H1 (cell line): ENCODE measurements at regions not wholly inside any gene's neighbourhood (a gene's known extent, or its start where the extent isn't known, plus 50 kb on each side); places are given as distances from the start of the nearest gene placed in this dataset.

ENCODE experiments used
- CTCF ChIA-PET: fragments of 300-600 bp; sonication (Branson Sonifier 250); formaldehyde crosslinking; loops from one replicate; lab custom pipeline; 2021; ENCODE audit not compliant: partially characterized antibody; lab: Charles Lee
- POLR2A ChIA-PET: fragments of 300-600 bp; sonication (Branson Sonifier 250); formaldehyde crosslinking; loops from one replicate; lab custom pipeline; 2021; ENCODE audit warnings: inconsistent platforms; ENCODE audit not compliant: partially characterized antibody; lab: Charles Lee
- DNase-seq, 2 experiments: peaks; one replicate each; pipeline versions ENCODE4 v3.0.0 to v3.0.0-alpha.2; 2010 to 2022; ENCODE audit warnings: low spot score in 2 of 2, low read depth in 1 of 2, mixed read lengths in 1 of 2
- FAIRE-seq: peaks from 2 replicates; lab custom pipeline; 2011; peaks lifted over from hg19 to GRCh38; lab: Jason Lieb, UNC
- H2AFZ ChIP-seq: 2 replicates; pipeline ENCODE4 v1.8.1; 2012; ENCODE audit warnings: low read length, inconsistent platforms
- H2AK5ac ChIP-seq: 2 replicates; pipeline ENCODE4 v1.6.1; 2013; ENCODE audit warnings: low read depth, low read length
- H2BK120ac ChIP-seq: replicated peaks from 2 replicates; pipeline ENCODE3; 2013; ENCODE audit warnings: low read depth, low read length, inconsistent platforms
- H2BK12ac ChIP-seq: 2 replicates; pipeline ENCODE4 v1.6.1; 2013; ENCODE audit warnings: low read depth, low read length
- H2BK15ac ChIP-seq: 2 replicates; pipeline ENCODE4 v1.6.1; 2013; ENCODE audit warnings: low read length
- H2BK20ac ChIP-seq: 2 replicates; pipeline ENCODE4 v1.6.1; 2013; ENCODE audit warnings: low read length
- H2BK5ac ChIP-seq: 2 replicates; pipeline ENCODE4 v1.6.1; 2013; ENCODE audit warnings: low read depth, low read length
- H3K14ac ChIP-seq: 2 replicates; pipeline ENCODE4 v1.6.1; 2013; ENCODE audit warnings: inconsistent platforms; ENCODE audit not compliant: insufficient read length
- H3K18ac ChIP-seq: 2 replicates; pipeline ENCODE4 v1.6.1; 2013; ENCODE audit warnings: low read length; ENCODE audit errors: extremely low read depth
- H3K23ac ChIP-seq: 2 replicates; pipeline ENCODE4 v1.6.1; 2013; ENCODE audit warnings: inconsistent platforms; ENCODE audit not compliant: insufficient read length
- H3K23me2 ChIP-seq: 2 replicates; pipeline ENCODE4 v1.6.1; 2013; ENCODE audit warnings: low read depth, low read length
- H3K27ac ChIP-seq: 2 replicates; pipeline ENCODE4 v1.6.1; 2011; ENCODE audit warnings: low read depth, low read length, inconsistent platforms
- H3K27me3 ChIP-seq, 4 experiments: replicated peaks in 1 of 4; 1 replicate in 1 of 4; 2 replicates in 3 of 4; pipeline versions ENCODE4 v1.6.1 to v1.8.1; 2011 to 2013; ENCODE audit warnings: low read length in 3 of 4, mild to moderate bottlenecking in 3 of 4, inconsistent platforms in 2 of 4, mixed read lengths in 2 of 4, moderate library complexity in 1 of 4; ENCODE audit not compliant: control insufficient read depth in 3 of 4, insufficient read depth in 3 of 4; ENCODE audit errors: extremely low read depth in 1 of 4
- H3K36me3 ChIP-seq, 4 experiments: 2 replicates each; pipeline versions ENCODE4 v1.6.1 to v1.8.1; 2011 to 2013; ENCODE audit warnings: mild to moderate bottlenecking in 4 of 4, low read length in 3 of 4, moderate library complexity in 2 of 4, control low read depth in 1 of 4, inconsistent platforms in 1 of 4; ENCODE audit not compliant: insufficient read depth in 4 of 4, control insufficient read depth in 2 of 4
- H3K4ac ChIP-seq: replicated peaks from 2 replicates; pipeline ENCODE3; 2013; ENCODE audit warnings: low read length, low read depth, mixed read lengths, inconsistent platforms; ENCODE audit not compliant: insufficient read length
- H3K4me1 ChIP-seq, 4 experiments: replicated peaks in 1 of 4; 1 replicate in 1 of 4; 2 replicates in 3 of 4; pipeline versions ENCODE4 v1.6.1 to v1.8.1; 2011 to 2013; ENCODE audit warnings: low read length in 3 of 4, inconsistent platforms in 2 of 4, mixed read lengths in 1 of 4; ENCODE audit not compliant: insufficient read depth in 4 of 4, control insufficient read depth in 3 of 4
- H3K4me2 ChIP-seq, 2 experiments: 2 replicates each; pipeline versions ENCODE4 v1.6.1 to v1.8.1; 2011 to 2013; ENCODE audit warnings: low read depth in 2 of 2, low read length in 2 of 2, control low read depth in 1 of 2, inconsistent platforms in 1 of 2, mild to moderate bottlenecking in 1 of 2; ENCODE audit not compliant: insufficient read depth in 1 of 2
- H3K4me3 ChIP-seq, 4 experiments: fragments of 200-600, 300-600 bp in 1 of 4; sonication (generic), shearing (Covaris generic), sonication (Bioruptor Twin) in 1 of 4; 2 replicates each; pipeline versions ENCODE4 v1.5.1 to v1.8.1; 2011 to 2016; ENCODE audit warnings: low read length in 4 of 4, low read depth in 3 of 4, control low read depth in 2 of 4, inconsistent platforms in 2 of 4, mild to moderate bottlenecking in 2 of 4, mixed read lengths in 1 of 4, moderate library complexity in 1 of 4; ENCODE audit not compliant: insufficient read depth in 2 of 4; ENCODE audit errors: extremely low read depth in 1 of 4
- H3K56ac ChIP-seq: replicated peaks from 2 replicates; pipeline ENCODE3; 2013; ENCODE audit warnings: low read depth, mild to moderate bottlenecking, mixed read lengths, low read length, inconsistent platforms; ENCODE audit not compliant: insufficient read length
- H3K79me1 ChIP-seq: 2 replicates; pipeline ENCODE4 v1.6.1; 2013; ENCODE audit warnings: low read depth, low read length, control low read depth
- H3K79me2 ChIP-seq, 2 experiments: 2 replicates each; pipeline versions ENCODE4 v1.6.1 to v1.8.1; 2012 to 2013; ENCODE audit warnings: low read length in 2 of 2, mild to moderate bottlenecking in 2 of 2, inconsistent platforms in 1 of 2; ENCODE audit not compliant: insufficient read depth in 2 of 2, control insufficient read depth in 1 of 2
- H3K9ac ChIP-seq, 4 experiments: replicated peaks in 1 of 4; 1 replicate in 1 of 4; 2 replicates in 3 of 4; pipeline versions ENCODE4 v1.6.1 to v1.8.1; 2011 to 2013; ENCODE audit warnings: low read depth in 3 of 4, low read length in 3 of 4, control low read depth in 2 of 4, mild to moderate bottlenecking in 2 of 4, moderate library complexity in 2 of 4, inconsistent platforms in 1 of 4; ENCODE audit errors: extremely low read depth in 1 of 4
- H3K9me3 ChIP-seq, 2 experiments: 2 replicates each; pipeline versions ENCODE4 v1.6.1 to v1.8.1; 2012 to 2013; ENCODE audit warnings: mild to moderate bottlenecking in 2 of 2, moderate library complexity in 2 of 2, control low read depth in 1 of 2, inconsistent platforms in 1 of 2, low read depth in 1 of 2, low read length in 1 of 2, mixed read lengths in 1 of 2; ENCODE audit not compliant: insufficient read depth in 2 of 2
- H4K20me1 ChIP-seq, 2 experiments: replicated peaks in 1 of 2; 2 replicates each; pipeline versions ENCODE3 to v1.8.1; 2011 to 2013; ENCODE audit warnings: inconsistent platforms in 2 of 2, low read length in 2 of 2, mild to moderate bottlenecking in 1 of 2; ENCODE audit not compliant: insufficient read depth in 2 of 2, control insufficient read depth in 1 of 2
- H4K5ac ChIP-seq: 2 replicates; pipeline ENCODE4 v1.6.1; 2013; ENCODE audit warnings: low read length, low read depth, mixed read lengths, inconsistent platforms; ENCODE audit not compliant: insufficient read length
- H4K8ac ChIP-seq: 2 replicates; pipeline ENCODE4 v1.8.0; 2013; ENCODE audit warnings: mild to moderate bottlenecking, moderate library complexity, low read length, inconsistent platforms; ENCODE audit not compliant: insufficient read depth; ENCODE audit errors: extremely low read depth
- H4K91ac ChIP-seq: replicated peaks from 2 replicates; pipeline ENCODE3; 2013; ENCODE audit warnings: low read length, mixed read lengths, inconsistent platforms; ENCODE audit not compliant: insufficient read length
- ASH2L ChIP-seq: fragments of 200-600, 300-600 bp; sonication (generic); IDR thresholded peaks from one replicate; pipeline ENCODE4 v1.7.1; 2017; ENCODE audit warnings: low read length
- CEBPB ChIP-seq: IDR thresholded peaks from 2 replicates; pipeline ENCODE4 v1.6.1; 2012; ENCODE audit warnings: low read depth, low read length
- EGR1 ChIP-seq: IDR thresholded peaks from 2 replicates; pipeline ENCODE4 v1.6.1; 2011; ENCODE audit warnings: low read depth, low read length, borderline replicate concordance
- EZH2 ChIP-seq: fragments of 200-600 bp; sonication (generic); IDR thresholded peaks from 2 replicates; pipeline ENCODE4 v1.7.1; 2012; ENCODE audit warnings: low read depth, mild to moderate bottlenecking, moderate library complexity, low read length, inconsistent platforms; ENCODE audit not compliant: severe bottlenecking
- GTF2F1 ChIP-seq: IDR thresholded peaks from 2 replicates; pipeline ENCODE4 v1.6.1; 2012; ENCODE audit warnings: low read depth, low read length, improper control_type of control experiment, borderline replicate concordance
- JUN ChIP-seq: IDR thresholded peaks from 2 replicates; pipeline ENCODE4 v1.6.1; 2011; ENCODE audit warnings: low read depth, mild to moderate bottlenecking, improper control_type of control experiment, low read length
- JUND ChIP-seq: IDR thresholded peaks from 2 replicates; pipeline ENCODE4 v1.6.1; 2011; ENCODE audit warnings: mild to moderate bottlenecking, improper control_type of control experiment, low read length
- PHF8 ChIP-seq: fragments of 200-600 bp; sonication (generic); conservative IDR thresholded peaks from 2 replicates; pipeline ENCODE4 v1.7.1; 2012; ENCODE audit warnings: low read depth, mild to moderate bottlenecking, inconsistent platforms, low read length, moderate library complexity
- POLR2AphosphoS5 ChIP-seq: IDR thresholded peaks from 2 replicates; pipeline ENCODE4 v1.6.1; 2011; ENCODE audit warnings: low read depth, low read length
- SAP30 ChIP-seq: fragments of 300-600 bp; sonication (generic); IDR thresholded peaks from 2 replicates; pipeline ENCODE4 v1.7.1; 2012; ENCODE audit warnings: low read length, moderate library complexity, mild to moderate bottlenecking, inconsistent platforms; ENCODE audit not compliant: insufficient read depth, insufficient replicate concordance
- SIRT6 ChIP-seq: IDR thresholded peaks from one replicate; pipeline ENCODE4 v1.7.1; 2012; ENCODE audit warnings: low read length, inconsistent platforms
- SP1 ChIP-seq: IDR thresholded peaks from 2 replicates; pipeline ENCODE4 v1.6.1; 2011; ENCODE audit warnings: low read depth, low read length
- TBP ChIP-seq: IDR thresholded peaks from 2 replicates; pipeline ENCODE4 v1.6.1; 2011; ENCODE audit warnings: low read depth, low read length, improper control_type of control experiment
- YY1 ChIP-seq: IDR thresholded peaks from 2 replicates; pipeline ENCODE4 v1.6.1; 2011; ENCODE audit warnings: low read depth, mild to moderate bottlenecking, low read length
- WGBS, 2 experiments: shearing (Covaris generic) in 1 of 2; methylation state at CpG; one replicate each; pipeline versions ENCODE4 v1.1.6 to v1.1.7; 2013 to 2015; ENCODE audit warnings: low lambda C conversion rate in 2 of 2, mixed read lengths in 2 of 2, inconsistent platforms in 1 of 2, low coverage in 1 of 2, missing lambda C conversion rate in 1 of 2; ENCODE audit not compliant: insufficient replicate concordance in 2 of 2, insufficient coverage in 1 of 2, insufficient read length in 1 of 2; ENCODE audit errors: extremely low coverage in 1 of 2, missing lambda C conversion rate in 1 of 2; 5-methylcytosine and 5-hydroxymethylcytosine counted together
- TF ChIP-seq, protein P1 (sequence below): IDR thresholded peaks from 2 replicates; pipeline ENCODE4 v1.6.1; 2012; ENCODE audit warnings: low read length, inconsistent platforms

DNA sequence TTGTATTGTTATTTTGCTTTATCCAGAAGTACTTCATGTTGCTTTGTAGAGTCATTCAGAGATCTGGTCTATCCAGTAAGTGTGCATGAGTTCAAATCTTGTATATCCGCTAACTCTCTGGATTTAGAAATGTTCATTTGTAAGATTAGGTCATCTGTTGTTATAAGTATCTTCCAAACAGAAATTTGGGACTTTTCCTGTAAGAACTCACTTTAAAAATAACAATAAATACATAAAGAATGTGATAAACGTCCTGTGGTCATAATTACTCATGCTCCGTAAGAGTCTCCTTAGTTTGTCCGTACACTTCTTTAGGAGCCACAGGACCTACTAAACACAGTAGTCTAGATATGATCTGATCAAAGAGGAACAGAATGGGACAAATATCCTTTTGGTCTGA is 699.9 kb upstream of the SLC8A1 start:
- H3K4me2 ChIP-seq = no peak overlapping the region
- H2BK5ac ChIP-seq = no peak overlapping the region
- H3K27ac ChIP-seq = no peak overlapping the region
- no peak overlapping the region for H3K14ac ChIP-seq
- H4K8ac ChIP-seq = no peak overlapping the region
- no peaks in the 10 kb centered on the region for H3K27me3 ChIP-seq
- no peak overlapping the region for H3K4ac ChIP-seq
- no peak overlapping the region for H2BK120ac ChIP-seq
- 96% methylated on average over 4 of the region's 4 CpGs; no CpG with 5 or more reads in 1 of the 2 experiments for WGBS, 2 experiments
- no peaks in the 10 kb centered on the region for H3K79me2 ChIP-seq
- H3K56ac ChIP-seq = no peak overlapping the region
- ChIA-PET CTCF (interaction anchor here (2.8 kb wide), 1 partner anchor 18 kb away, joined by 7 read pairs; no protein-coding TSS in a partner anchor), POLR2A (no interaction called here)
- no peak overlapping the region for H3K18ac ChIP-seq
- DNase-seq (no peak), FAIRE-seq (no peak)
- TF ChIP-seq ASH2L (no peak), PHF8 (no peak), POLR2AphosphoS5 (no peak), JUN (no peak), EGR1 (no peak), CEBPB (no peak), SP1 (no peak), YY1 (no peak), SIRT6 (no peak), SAP30 (no peak), JUND (no peak), EZH2 (no peak), TBP (no peak), GTF2F1 (no peak)
- TF ChIP-seq, protein P1, sequence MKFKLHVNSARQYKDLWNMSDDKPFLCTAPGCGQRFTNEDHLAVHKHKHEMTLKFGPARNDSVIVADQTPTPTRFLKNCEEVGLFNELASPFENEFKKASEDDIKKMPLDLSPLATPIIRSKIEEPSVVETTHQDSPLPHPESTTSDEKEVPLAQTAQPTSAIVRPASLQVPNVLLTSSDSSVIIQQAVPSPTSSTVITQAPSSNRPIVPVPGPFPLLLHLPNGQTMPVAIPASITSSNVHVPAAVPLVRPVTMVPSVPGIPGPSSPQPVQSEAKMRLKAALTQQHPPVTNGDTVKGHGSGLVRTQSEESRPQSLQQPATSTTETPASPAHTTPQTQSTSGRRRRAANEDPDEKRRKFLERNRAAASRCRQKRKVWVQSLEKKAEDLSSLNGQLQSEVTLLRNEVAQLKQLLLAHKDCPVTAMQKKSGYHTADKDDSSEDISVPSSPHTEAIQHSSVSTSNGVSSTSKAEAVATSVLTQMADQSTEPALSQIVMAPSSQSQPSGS = no peak
- no peaks in the 10 kb centered on the region for H3K23me2 ChIP-seq
- no peak overlapping the region for H4K91ac ChIP-seq
- no peaks in the 10 kb centered on the region for H4K20me1 ChIP-seq
- H3K9ac ChIP-seq = no peak overlapping the region
- no peaks in the 10 kb centered on the region for H3K79me1 ChIP-seq
- H3K4me1 ChIP-seq = no peaks in the 10 kb centered on the region
- H4K5ac ChIP-seq = no peak overlapping the region
- no peaks in the 10 kb centered on the region for H3K36me3 ChIP-seq
- H2AK5ac ChIP-seq = no peak overlapping the region
- no peak overlapping the region for H3K23ac ChIP-seq
- H2BK15ac ChIP-seq = no peak overlapping the region
- no peak overlapping the region for H2AFZ ChIP-seq
- no peak overlapping the region for H2BK20ac ChIP-seq
- no peak overlapping the region for H3K4me3 ChIP-seq
- H2BK12ac ChIP-seq = no peak overlapping the region
- no peaks in the 10 kb centered on the region for H3K9me3 ChIP-seq
